Transverse colon (tissue), 3 donors: ENCODE measurements at regions not wholly inside any gene's neighbourhood (a gene's known extent, or its start where the extent isn't known, plus 50 kb on each side); places are given as distances from the start of the nearest gene placed in this dataset.

ENCODE experiments used
- EP300 ChIP-seq: sonication (generic); formaldehyde crosslinking; IDR thresholded peaks from one replicate; pipeline ENCODE4 v1.6.1; 2017; ENCODE audit warnings: antibody characterized with exemption, low read depth
- POLR2A ChIP-seq: fragments of 450-650 bp; IDR thresholded peaks from one replicate; pipeline ENCODE4 v1.6.1; 2016; ENCODE audit warnings: antibody characterized with exemption, mild to moderate bottlenecking, moderate library complexity
- TF ChIP-seq, protein P1 (sequence below), 5 experiments: fragments of 200-600 bp in 3 of 5; fragments of 450-650 bp in 2 of 5; sonication (generic) in 3 of 5; IDR thresholded peaks; 1 replicate in 2 of 5; 2 replicates in 3 of 5; pipeline ENCODE4 v1.5.1; 2016 to 2017; ENCODE audit warnings: antibody characterized with exemption in 5 of 5, inconsistent platforms in 3 of 5, mild to moderate bottlenecking in 2 of 5, moderate library complexity in 1 of 5

DNA sequence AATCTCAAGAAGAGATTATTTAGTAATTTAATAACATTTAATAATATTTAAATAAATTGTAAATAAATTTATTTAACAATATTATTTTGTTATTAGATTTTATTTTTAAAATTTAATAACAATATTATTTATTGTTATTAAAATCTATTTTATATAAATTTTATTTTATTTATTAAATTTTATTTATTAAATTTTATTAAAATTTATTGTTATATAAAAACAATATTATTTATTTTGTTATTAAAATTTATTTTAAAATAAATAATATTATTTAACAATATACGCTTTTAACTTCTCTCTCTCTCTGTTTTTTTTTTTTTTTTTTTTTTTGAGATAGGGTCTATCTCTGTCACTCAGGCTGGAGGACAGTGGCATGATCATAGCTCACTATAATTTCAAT lies 347.1 kb upstream of the LRRC7 start:
- TF ChIP-seq, protein P1, sequence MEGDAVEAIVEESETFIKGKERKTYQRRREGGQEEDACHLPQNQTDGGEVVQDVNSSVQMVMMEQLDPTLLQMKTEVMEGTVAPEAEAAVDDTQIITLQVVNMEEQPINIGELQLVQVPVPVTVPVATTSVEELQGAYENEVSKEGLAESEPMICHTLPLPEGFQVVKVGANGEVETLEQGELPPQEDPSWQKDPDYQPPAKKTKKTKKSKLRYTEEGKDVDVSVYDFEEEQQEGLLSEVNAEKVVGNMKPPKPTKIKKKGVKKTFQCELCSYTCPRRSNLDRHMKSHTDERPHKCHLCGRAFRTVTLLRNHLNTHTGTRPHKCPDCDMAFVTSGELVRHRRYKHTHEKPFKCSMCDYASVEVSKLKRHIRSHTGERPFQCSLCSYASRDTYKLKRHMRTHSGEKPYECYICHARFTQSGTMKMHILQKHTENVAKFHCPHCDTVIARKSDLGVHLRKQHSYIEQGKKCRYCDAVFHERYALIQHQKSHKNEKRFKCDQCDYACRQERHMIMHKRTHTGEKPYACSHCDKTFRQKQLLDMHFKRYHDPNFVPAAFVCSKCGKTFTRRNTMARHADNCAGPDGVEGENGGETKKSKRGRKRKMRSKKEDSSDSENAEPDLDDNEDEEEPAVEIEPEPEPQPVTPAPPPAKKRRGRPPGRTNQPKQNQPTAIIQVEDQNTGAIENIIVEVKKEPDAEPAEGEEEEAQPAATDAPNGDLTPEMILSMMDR (IDR thresholded peaks at IDR 0.05): no peak
- no peak for TF ChIP-seq POLR2A
- no peak for TF ChIP-seq EP300
